IMR-90 (cell line): ENCODE measurements at regions not wholly inside any gene's neighbourhood (a gene's known extent, or its start where the extent isn't known, plus 50 kb on each side); places are given as distances from the start of the nearest gene placed in this dataset.

Source experiments
- ATAC-seq: fragments of 200-7000 bp; cut with Tn5 transposase; 2 replicates; pipeline ENCODE4 v1.9.1; 2020; ENCODE audit warnings: low read depth, mild to moderate bottlenecking, moderate library complexity
- BruUV-seq: library from RNA; stranded (reverse); fragments of 400-500 nt; replicated peaks from 2 replicates; lab custom pipeline; 2021; lab: Mats Ljungman, UMichigan
- CTCF ChIA-PET: fragments of 300-600 bp; formaldehyde crosslinking; extraction: SDS; loops from one replicate; lab custom pipeline; 2021; ENCODE audit warnings: antibody characterized with exemption; lab: Yijun Ruan, JAX
- POLR2A ChIA-PET: fragments of 300-600 bp; sonication (Branson Sonifier 250); formaldehyde crosslinking; loops from one replicate; lab custom pipeline; 2022; ENCODE audit warnings: antibody characterized with exemption; ENCODE audit not compliant: unreplicated experiment; lab: Charles Lee
- DNase-seq: peaks from one replicate; pipeline ENCODE4 v3.0.0; 2013
- H2AFZ ChIP-seq: replicated peaks from 2 replicates; pipeline ENCODE3; 2013; ENCODE audit warnings: low read length, mild to moderate bottlenecking; ENCODE audit not compliant: poor library complexity
- H2AK5ac ChIP-seq: 2 replicates; pipeline ENCODE4 v1.6.1; 2013; ENCODE audit warnings: low read depth, low read length, inconsistent platforms
- H2AK9ac ChIP-seq: replicated peaks from 2 replicates; pipeline ENCODE3; 2013; ENCODE audit warnings: mild to moderate bottlenecking, low read depth, low read length, moderate library complexity; ENCODE audit not compliant: poor library complexity
- H2BK120ac ChIP-seq: 2 replicates; pipeline ENCODE4 v1.6.1; 2013; ENCODE audit warnings: low read depth, low read length, inconsistent platforms
- H2BK15ac ChIP-seq: 3 replicates; pipeline ENCODE4 v1.6.1; 2013; ENCODE audit warnings: low read depth, low read length, inconsistent platforms
- H2BK20ac ChIP-seq: 2 replicates; pipeline ENCODE4 v1.6.1; 2013; ENCODE audit warnings: low read depth, mild to moderate bottlenecking, inconsistent platforms, low read length, moderate library complexity
- H2BK5ac ChIP-seq: 2 replicates; pipeline ENCODE4 v1.6.1; 2013; ENCODE audit warnings: mild to moderate bottlenecking, low read depth, low read length, inconsistent platforms; ENCODE audit not compliant: poor library complexity, severe bottlenecking
- H3K14ac ChIP-seq: replicated peaks from 2 replicates; pipeline ENCODE4 v1.6.1; 2013; ENCODE audit warnings: low read depth, low read length, inconsistent platforms
- H3K18ac ChIP-seq: 2 replicates; pipeline ENCODE4 v1.6.1; 2013; ENCODE audit warnings: low read depth, low read length, control low read depth
- H3K23ac ChIP-seq: 2 replicates; pipeline ENCODE4 v1.6.1; 2013; ENCODE audit warnings: low read depth, low read length, inconsistent platforms
- H3K27ac ChIP-seq: 2 replicates; pipeline ENCODE4 v1.5.1; 2013; ENCODE audit warnings: mild to moderate bottlenecking, control low read depth, low read length; ENCODE audit not compliant: insufficient read depth
- H3K27me3 ChIP-seq: 2 replicates; pipeline ENCODE4 v1.6.1; 2013; ENCODE audit warnings: low read length; ENCODE audit not compliant: control insufficient read depth, insufficient read depth
- H3K36me3 ChIP-seq: 2 replicates; pipeline ENCODE4 v1.6.1; 2013; ENCODE audit warnings: low read length, mixed read lengths; ENCODE audit not compliant: control insufficient read depth, insufficient read depth
- H3K4ac ChIP-seq: 2 replicates; pipeline ENCODE4 v1.6.1; 2013; ENCODE audit warnings: low read depth, low read length, inconsistent platforms
- H3K4me1 ChIP-seq: 2 replicates; pipeline ENCODE4 v1.6.1; 2013; ENCODE audit warnings: low read length, mixed read lengths; ENCODE audit not compliant: control insufficient read depth, insufficient read depth
- H3K4me2 ChIP-seq: 2 replicates; pipeline ENCODE4 v1.6.1; 2013; ENCODE audit warnings: low read depth, mild to moderate bottlenecking, control low read depth, low read length, moderate library complexity
- H3K4me3 ChIP-seq: 2 replicates; pipeline ENCODE4 v1.5.1; 2013; ENCODE audit warnings: low read depth, mild to moderate bottlenecking, control low read depth, low read length, moderate library complexity; ENCODE audit not compliant: insufficient read depth
- H3K56ac ChIP-seq: 2 replicates; pipeline ENCODE4 v1.6.1; 2013; ENCODE audit warnings: low read length, inconsistent platforms; ENCODE audit not compliant: insufficient read depth; ENCODE audit errors: extremely low read depth
- H3K79me1 ChIP-seq, 2 experiments: 2 replicates each; pipeline ENCODE4 v1.6.1; 2013; ENCODE audit warnings: low read length in 2 of 2, inconsistent platforms in 1 of 2, low read depth in 1 of 2
- H3K9ac ChIP-seq: 2 replicates; pipeline ENCODE4 v1.6.1; 2013; ENCODE audit warnings: low read depth, low read length, control low read depth
- H3K9me1 ChIP-seq: 2 replicates; pipeline ENCODE4 v1.6.1; 2013; ENCODE audit warnings: low read length, inconsistent platforms; ENCODE audit not compliant: insufficient read depth
- H3K9me3 ChIP-seq: 2 replicates; pipeline ENCODE4 v1.6.1; 2013; ENCODE audit warnings: low read length; ENCODE audit not compliant: control insufficient read depth, insufficient read depth
- H4K20me1 ChIP-seq: 2 replicates; pipeline ENCODE4 v1.6.1; 2013; ENCODE audit warnings: low read length, inconsistent platforms; ENCODE audit not compliant: insufficient read depth
- H4K5ac ChIP-seq: 2 replicates; pipeline ENCODE4 v1.6.1; 2013; ENCODE audit warnings: mild to moderate bottlenecking, low read depth, low read length, control low read depth
- H4K8ac ChIP-seq, 2 experiments: 2 replicates each; pipeline ENCODE4 v1.6.1; 2013; ENCODE audit warnings: low read depth in 2 of 2, low read length in 2 of 2, control low read depth in 1 of 2, inconsistent platforms in 1 of 2
- H4K91ac ChIP-seq: 2 replicates; pipeline ENCODE4 v1.6.1; 2013; ENCODE audit warnings: low read depth, low read length, inconsistent platforms; ENCODE audit not compliant: insufficient read depth
- BHLHE40 ChIP-seq: fragments of 150-350 bp; IDR thresholded peaks from 2 replicates; pipeline ENCODE4 v1.6.1; 2016; ENCODE audit warnings: mild to moderate bottlenecking, low read depth, low read length
- CEBPB ChIP-seq: IDR thresholded peaks from 2 replicates; pipeline ENCODE4 v1.6.1; 2012; ENCODE audit warnings: low read depth, low read length, improper control_type of control experiment
- CHD1 ChIP-seq: IDR thresholded peaks from 2 replicates; pipeline ENCODE4 v1.6.1; 2012; ENCODE audit warnings: low read depth, low read length, improper control_type of control experiment
- FOS ChIP-seq: fragments of 150-350 bp; IDR thresholded peaks from 2 replicates; pipeline ENCODE4 v1.6.1; 2016; ENCODE audit warnings: low read depth, low read length
- MAFK ChIP-seq: IDR thresholded peaks from 2 replicates; pipeline ENCODE4 v1.6.1; 2012; ENCODE audit warnings: low read depth, low read length, improper control_type of control experiment
- MAZ ChIP-seq: IDR thresholded peaks from 2 replicates; pipeline ENCODE4 v1.6.1; 2012; ENCODE audit warnings: low read depth, mild to moderate bottlenecking, low read length, improper control_type of control experiment, moderate library complexity, borderline replicate concordance
- MXI1 ChIP-seq: IDR thresholded peaks from 2 replicates; pipeline ENCODE4 v1.6.1; 2012; ENCODE audit warnings: low read depth, mild to moderate bottlenecking, low read length, moderate library complexity, borderline replicate concordance
- NFE2L2 ChIP-seq: fragments of 150-350 bp; IDR thresholded peaks from 2 replicates; pipeline ENCODE4 v1.6.1; 2016; ENCODE audit warnings: low read depth, mild to moderate bottlenecking, low read length
- POLR2A ChIP-seq: IDR thresholded peaks from 2 replicates; pipeline ENCODE4 v1.6.1; 2012; ENCODE audit warnings: mild to moderate bottlenecking, low read depth, low read length
- RAD21 ChIP-seq: IDR thresholded peaks from 2 replicates; pipeline ENCODE4 v1.6.1; 2012; ENCODE audit warnings: low read length, improper control_type of control experiment
- RCOR1 ChIP-seq: IDR thresholded peaks from 2 replicates; pipeline ENCODE4 v1.6.1; 2012; ENCODE audit warnings: mild to moderate bottlenecking, low read length, improper control_type of control experiment; ENCODE audit not compliant: insufficient replicate concordance
- RFX5 ChIP-seq: IDR thresholded peaks from 2 replicates; pipeline ENCODE4 v1.8.0; 2012; ENCODE audit warnings: low read depth, mild to moderate bottlenecking, low read length, moderate library complexity
- SMC3 ChIP-seq: fragments of 150-350 bp; IDR thresholded peaks from 2 replicates; pipeline ENCODE4 v1.6.1; 2016; ENCODE audit warnings: low read depth, mild to moderate bottlenecking, antibody characterized with exemption, low read length, moderate library complexity
- WGBS, 2 experiments: methylation state at CpG; one replicate each; pipeline versions ENCODE4 v1.1.5 to v1.1.7; 2013; ENCODE audit warnings: missing lambda C conversion rate in 2 of 2; ENCODE audit not compliant: insufficient read length in 1 of 2; ENCODE audit errors: extremely low coverage in 2 of 2; 5-methylcytosine and 5-hydroxymethylcytosine counted together
- dilution Hi-C: fragments of 300-500 bp; cut with HindIII; formaldehyde crosslinking; loops from one replicate; pipeline ENCODE4 v1.14.3; 2018; ENCODE audit warnings: low sequenced_read_pairs; ENCODE audit not compliant: unreplicated experiment
- in situ Hi-C: fragments of 300-500 bp; cut with MboI; formaldehyde crosslinking; loops from 3 replicates; pipeline ENCODE4 v1.14.3; 2019; ENCODE audit warnings: low sequenced_read_pairs, inconsistent platforms, mixed read lengths
- intact Hi-C: fragments of 100-400 bp; cut with micrococcal nuclease; formaldehyde crosslinking; loops from 2 replicates; pipeline ENCODE4 v1.10.0; 2022
- TF ChIP-seq, protein P1 (sequence below): fragments of 150-350 bp; IDR thresholded peaks from 2 replicates; pipeline ENCODE4 v1.6.1; 2016; ENCODE audit warnings: low read depth, mild to moderate bottlenecking, low read length, moderate library complexity, borderline replicate concordance
- TF ChIP-seq, protein P2 (sequence below): conservative IDR thresholded peaks from 2 replicates; pipeline ENCODE4 v1.5.1; 2012; ENCODE audit warnings: mild to moderate bottlenecking, low read depth, low read length, improper control_type of control experiment
- TF ChIP-seq, protein P3 (sequence below): fragments of 150-350 bp; IDR thresholded peaks from 2 replicates; pipeline ENCODE4 v1.6.1; 2017; ENCODE audit warnings: mild to moderate bottlenecking, antibody characterized with exemption, low read length, low read depth

DNA sequence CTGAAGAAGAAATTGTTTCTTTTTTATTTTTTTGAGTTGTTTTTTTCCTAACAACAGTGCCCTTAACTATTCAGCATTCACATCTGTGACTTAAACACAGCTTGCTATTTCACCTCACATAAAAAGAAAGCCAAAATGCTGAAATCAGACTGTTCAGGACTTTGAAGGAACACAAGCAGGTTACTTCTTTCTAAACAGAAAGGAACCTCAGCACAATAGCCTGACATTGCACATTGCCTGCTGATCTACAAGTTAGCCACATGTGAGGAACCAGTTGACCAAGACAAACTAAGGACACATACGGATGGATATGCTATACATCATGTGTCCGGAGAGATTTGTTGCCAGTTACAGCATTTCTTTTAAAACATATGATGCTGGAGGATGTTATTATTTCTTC is 331.1 kb downstream of the FSIP2 start:
- no TSS peak for BruUV-seq
- Histone ChIP-seq H3K27ac (no peak overlapping the region), H4K20me1 (no peaks in the 10 kb centered on the region), H3K56ac (no peak overlapping the region), H3K27me3 (no peaks in the 10 kb centered on the region), H2BK20ac (no peak overlapping the region), H3K4me3 (no peak overlapping the region), H3K23ac (no peak overlapping the region), H2BK15ac (no peak overlapping the region), H4K5ac (no peak overlapping the region), H2BK120ac (no peak overlapping the region), H2AK5ac (no peak overlapping the region), H3K79me1 (no peaks in the 10 kb centered on the region), H3K4ac (no peak overlapping the region), H2AK9ac (no peak overlapping the region), H3K4me1 (no peaks in the 10 kb centered on the region), H3K4me2 (no peak overlapping the region), H3K9me1 (no peaks in the 10 kb centered on the region; the same call in 1 of the 2 replicates), H4K8ac (no peak overlapping the region), H3K9ac (no peak overlapping the region), H3K18ac (no peak overlapping the region), H3K9me3 (no peaks in the 10 kb centered on the region), H4K91ac (no peak overlapping the region), H2AFZ (no peak overlapping the region), H2BK5ac (no peak overlapping the region), H3K36me3 (no peaks in the 10 kb centered on the region), H3K14ac (no peak overlapping the region)
- no peak for ATAC-seq
- DNase-seq: no peak
- WGBS, 2 experiments: no CpG with 5 or more reads among the region's 2 CpGs
- CTCF ChIA-PET: no interaction called here
- dilution Hi-C loops: no loop called here
- intact Hi-C loops: no loop called here
- POLR2A ChIA-PET: no interaction called here
- TF ChIP-seq, protein P1, sequence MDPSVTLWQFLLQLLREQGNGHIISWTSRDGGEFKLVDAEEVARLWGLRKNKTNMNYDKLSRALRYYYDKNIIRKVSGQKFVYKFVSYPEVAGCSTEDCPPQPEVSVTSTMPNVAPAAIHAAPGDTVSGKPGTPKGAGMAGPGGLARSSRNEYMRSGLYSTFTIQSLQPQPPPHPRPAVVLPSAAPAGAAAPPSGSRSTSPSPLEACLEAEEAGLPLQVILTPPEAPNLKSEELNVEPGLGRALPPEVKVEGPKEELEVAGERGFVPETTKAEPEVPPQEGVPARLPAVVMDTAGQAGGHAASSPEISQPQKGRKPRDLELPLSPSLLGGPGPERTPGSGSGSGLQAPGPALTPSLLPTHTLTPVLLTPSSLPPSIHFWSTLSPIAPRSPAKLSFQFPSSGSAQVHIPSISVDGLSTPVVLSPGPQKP: no peak
- TF ChIP-seq RFX5: no peak
- no peak for TF ChIP-seq FOS
- TF ChIP-seq MAFK: no peak
- no peak for TF ChIP-seq MXI1
- no peak for TF ChIP-seq BHLHE40
- TF ChIP-seq NFE2L2: no peak
- no peak for TF ChIP-seq CEBPB
- TF ChIP-seq, protein P2, sequence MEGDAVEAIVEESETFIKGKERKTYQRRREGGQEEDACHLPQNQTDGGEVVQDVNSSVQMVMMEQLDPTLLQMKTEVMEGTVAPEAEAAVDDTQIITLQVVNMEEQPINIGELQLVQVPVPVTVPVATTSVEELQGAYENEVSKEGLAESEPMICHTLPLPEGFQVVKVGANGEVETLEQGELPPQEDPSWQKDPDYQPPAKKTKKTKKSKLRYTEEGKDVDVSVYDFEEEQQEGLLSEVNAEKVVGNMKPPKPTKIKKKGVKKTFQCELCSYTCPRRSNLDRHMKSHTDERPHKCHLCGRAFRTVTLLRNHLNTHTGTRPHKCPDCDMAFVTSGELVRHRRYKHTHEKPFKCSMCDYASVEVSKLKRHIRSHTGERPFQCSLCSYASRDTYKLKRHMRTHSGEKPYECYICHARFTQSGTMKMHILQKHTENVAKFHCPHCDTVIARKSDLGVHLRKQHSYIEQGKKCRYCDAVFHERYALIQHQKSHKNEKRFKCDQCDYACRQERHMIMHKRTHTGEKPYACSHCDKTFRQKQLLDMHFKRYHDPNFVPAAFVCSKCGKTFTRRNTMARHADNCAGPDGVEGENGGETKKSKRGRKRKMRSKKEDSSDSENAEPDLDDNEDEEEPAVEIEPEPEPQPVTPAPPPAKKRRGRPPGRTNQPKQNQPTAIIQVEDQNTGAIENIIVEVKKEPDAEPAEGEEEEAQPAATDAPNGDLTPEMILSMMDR: no peak
- TF ChIP-seq RAD21: no peak
- TF ChIP-seq MAZ: no peak
- TF ChIP-seq, protein P3, sequence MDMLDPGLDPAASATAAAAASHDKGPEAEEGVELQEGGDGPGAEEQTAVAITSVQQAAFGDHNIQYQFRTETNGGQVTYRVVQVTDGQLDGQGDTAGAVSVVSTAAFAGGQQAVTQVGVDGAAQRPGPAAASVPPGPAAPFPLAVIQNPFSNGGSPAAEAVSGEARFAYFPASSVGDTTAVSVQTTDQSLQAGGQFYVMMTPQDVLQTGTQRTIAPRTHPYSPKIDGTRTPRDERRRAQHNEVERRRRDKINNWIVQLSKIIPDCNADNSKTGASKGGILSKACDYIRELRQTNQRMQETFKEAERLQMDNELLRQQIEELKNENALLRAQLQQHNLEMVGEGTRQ: no peak
- TF ChIP-seq SMC3: no peak
- no peak for TF ChIP-seq RCOR1
- TF ChIP-seq POLR2A: no peak
- TF ChIP-seq CHD1: no peak
- in situ Hi-C loops: no loop called here
